A549 (cell line): ENCODE measurements at regions not wholly inside any gene's neighbourhood (a gene's known extent, or its start where the extent isn't known, plus 50 kb on each side); places are given as distances from the start of the nearest gene placed in this dataset.

Experiments used
- ESRRA ChIP-seq: fragments of 150-350 bp; IDR thresholded peaks from 2 replicates; pipeline ENCODE4 v1.6.1; 2014; ENCODE audit warnings: mild to moderate bottlenecking, low read length, borderline replicate concordance
- POLR2A ChIP-seq: IDR thresholded peaks from 2 replicates; pipeline ENCODE4 v1.6.1; 2012; ENCODE audit warnings: mild to moderate bottlenecking, low read length

GRCh38 chr3:34363881-34364280 lies 565.5 kb downstream of the PDCD6IP start:
- no peak for TF ChIP-seq ESRRA
- TF ChIP-seq POLR2A = no peak
